ENCODE measurements at regions not wholly inside any gene's neighbourhood (a gene's known extent, or its start where the extent isn't known, plus 50 kb on each side); places are given as distances from the start of the nearest gene placed in this dataset.

- TF ChIP-seq CTCF (IDR thresholded peaks at IDR 0.05; ENCODE audit: low read depth, low read length) (no peak), EZH2phosphoT487 (IDR thresholded peaks at IDR 0.05; ENCODE audit: low read depth) (no peak)
Observed at GRCh38 chr2:17426743-17427142, 91.5 kb downstream of the RAD51AP2 start.
